OCI-LY7 (cell line): ENCODE measurements at regions not wholly inside any gene's neighbourhood (a gene's known extent, or its start where the extent isn't known, plus 50 kb on each side); places are given as distances from the start of the nearest gene placed in this dataset.

Source experiments
- BruUV-seq: library from RNA; stranded (reverse); fragments of 400-500 nt; replicated peaks from 2 replicates; lab custom pipeline; 2021; lab: Mats Ljungman, UMichigan
- CTCF ChIA-PET: fragments of 300-600 bp; sonication (Branson Sonifier 250); formaldehyde crosslinking; loops from one replicate; lab custom pipeline; 2022; ENCODE audit warnings: antibody characterized with exemption; ENCODE audit not compliant: unreplicated experiment; lab: Charles Lee
- POLR2A ChIA-PET: fragments of 300-600 bp; sonication (Branson Sonifier 250); formaldehyde crosslinking; loops from one replicate; lab custom pipeline; 2022; ENCODE audit warnings: antibody characterized with exemption; lab: Charles Lee
- DNase-seq: peaks from one replicate; pipeline ENCODE4 v3.0.0-alpha.2; 2015; ENCODE audit warnings: low spot score
- H2AFZ ChIP-seq: fragments of 200-600 bp; sonication (generic), shearing (Covaris generic); 2 replicates; pipeline ENCODE4 v1.6.1; 2014; ENCODE audit warnings: mild to moderate bottlenecking, antibody characterized with exemption, low read length, moderate library complexity
- H3K27ac ChIP-seq: fragments of 200-600 bp; sonication (generic); 2 replicates; pipeline ENCODE4 v1.5.1; 2014; ENCODE audit warnings: mixed run types, low read depth, mild to moderate bottlenecking, moderate library complexity, low read length, inconsistent platforms; ENCODE audit not compliant: poor library complexity, severe bottlenecking
- H3K36me3 ChIP-seq: fragments of 200-600 bp; sonication (generic); 2 replicates; pipeline ENCODE4 v1.6.1; 2014; ENCODE audit warnings: mild to moderate bottlenecking, antibody characterized with exemption, low read length, moderate library complexity, mixed read lengths; ENCODE audit not compliant: insufficient read depth
- H3K4me1 ChIP-seq: fragments of 200-600 bp; sonication (generic); 2 replicates; pipeline ENCODE4 v1.5.1; 2014; ENCODE audit warnings: mild to moderate bottlenecking, low read length; ENCODE audit not compliant: insufficient read depth, poor library complexity, severe bottlenecking
- H3K4me2 ChIP-seq: fragments of 200-600 bp; sonication (generic); 2 replicates; pipeline ENCODE4 v1.6.1; 2014; ENCODE audit warnings: mild to moderate bottlenecking, low read length
- H3K4me3 ChIP-seq: fragments of 200-600 bp; sonication (generic); 2 replicates; pipeline ENCODE4 v1.5.1; 2014; ENCODE audit warnings: mild to moderate bottlenecking, low read depth, low read length; ENCODE audit not compliant: poor library complexity, severe bottlenecking
- H3K79me2 ChIP-seq: fragments of 200-600 bp; sonication (generic); 2 replicates; pipeline ENCODE4 v1.6.1; 2016; ENCODE audit warnings: low read depth, mild to moderate bottlenecking, low read length, moderate library complexity, mixed read lengths; ENCODE audit not compliant: insufficient read depth
- H3K9me2 ChIP-seq: fragments of 200-600 bp; sonication (generic); 2 replicates; pipeline ENCODE4 v1.6.1; 2016; ENCODE audit warnings: mild to moderate bottlenecking, low read length, mixed read lengths; ENCODE audit not compliant: insufficient read depth
- H3K9me3 ChIP-seq: fragments of 200-600 bp; sonication (generic); 2 replicates; pipeline ENCODE4 v1.6.1; 2014; ENCODE audit warnings: mild to moderate bottlenecking, mixed run types, low read length, mixed read lengths
- H4K20me1 ChIP-seq: fragments of 200-600 bp; sonication (generic); 2 replicates; pipeline ENCODE4 v1.6.1; 2014; ENCODE audit warnings: mild to moderate bottlenecking, antibody characterized with exemption, low read length, moderate library complexity, mixed read lengths; ENCODE audit not compliant: insufficient read depth
- CTCF ChIP-seq: fragments of 200-600 bp; sonication (generic); conservative IDR thresholded peaks from 2 replicates; pipeline ENCODE4 v1.5.1; 2014; ENCODE audit warnings: mild to moderate bottlenecking, antibody characterized with exemption, low read length, moderate library complexity, mixed read lengths
- EZH2phosphoT487 ChIP-seq: fragments of 200-600 bp; sonication (generic); IDR thresholded peaks from 2 replicates; pipeline ENCODE4 v1.6.1; 2018; ENCODE audit warnings: low read depth, borderline replicate concordance, mild to moderate bottlenecking, mixed run types, antibody characterized with exemption, low read length, moderate library complexity, mixed read lengths
- intact Hi-C: fragments of 100-400 bp; cut with micrococcal nuclease; formaldehyde crosslinking; loops from one replicate; pipeline ENCODE4 v1.10.0; 2022; ENCODE audit not compliant: unreplicated experiment

GRCh38 chr10:8911032-8911431 lies 856.5 kb downstream of the GATA3 start:
- intact Hi-C loops: no loop called here
- Histone ChIP-seq H3K9me2 (no peaks in the 10 kb centered on the region), H3K27ac (no peak overlapping the region), H3K4me3 (no peak overlapping the region), H3K79me2 (no peaks in the 10 kb centered on the region), H4K20me1 (no peaks in the 10 kb centered on the region), H3K9me3 (no peaks in the 10 kb centered on the region), H3K4me2 (no peak overlapping the region), H2AFZ (no peak overlapping the region), H3K4me1 (no peaks in the 10 kb centered on the region), H3K36me3 (no peaks in the 10 kb centered on the region)
- no peak for TF ChIP-seq CTCF
- TF ChIP-seq EZH2phosphoT487: no peak
- ChIA-PET POLR2A (no interaction called here), CTCF (no interaction called here)
- no TSS peak for BruUV-seq
- DNase-seq: no peak

DNA sequence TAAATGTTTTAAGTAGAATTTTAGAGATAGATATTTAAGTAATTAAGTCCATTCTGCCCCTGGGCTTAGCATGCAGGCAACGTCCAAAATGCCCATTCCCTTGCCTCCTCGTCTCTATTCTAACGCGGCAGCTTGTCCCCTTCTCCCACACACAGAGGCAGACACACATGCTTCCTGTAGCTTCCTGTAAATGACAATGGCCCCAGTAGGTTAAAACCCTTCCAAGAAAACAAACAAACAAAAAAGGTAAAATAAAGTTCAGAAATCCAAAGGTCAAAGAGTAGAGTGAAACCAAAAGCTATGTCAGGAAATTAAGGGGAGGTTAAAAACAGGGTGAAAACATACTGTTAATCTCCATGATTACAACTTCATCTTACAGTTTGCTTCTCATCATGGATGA lies 857.6 kb downstream of the GATA3 start:
- Histone ChIP-seq H3K79me2 (no peaks in the 10 kb centered on the region), H3K27ac (no peak overlapping the region), H4K20me1 (no peaks in the 10 kb centered on the region), H3K36me3 (no peaks in the 10 kb centered on the region), H3K4me1 (no peaks in the 10 kb centered on the region), H3K9me3 (no peaks in the 10 kb centered on the region), H2AFZ (no peak overlapping the region), H3K4me2 (no peak overlapping the region), H3K4me3 (no peak overlapping the region), H3K9me2 (no peaks in the 10 kb centered on the region)
- intact Hi-C loops: no loop called here
- BruUV-seq: no TSS peak
- ChIA-PET CTCF (no interaction called here), POLR2A (interaction anchor here (0.7 kb wide), 1 partner anchor 76 kb away, joined by 4 read pairs; no protein-coding TSS in a partner anchor)
- no peak for DNase-seq
- TF ChIP-seq CTCF: no peak
- TF ChIP-seq EZH2phosphoT487: no peak

DNA sequence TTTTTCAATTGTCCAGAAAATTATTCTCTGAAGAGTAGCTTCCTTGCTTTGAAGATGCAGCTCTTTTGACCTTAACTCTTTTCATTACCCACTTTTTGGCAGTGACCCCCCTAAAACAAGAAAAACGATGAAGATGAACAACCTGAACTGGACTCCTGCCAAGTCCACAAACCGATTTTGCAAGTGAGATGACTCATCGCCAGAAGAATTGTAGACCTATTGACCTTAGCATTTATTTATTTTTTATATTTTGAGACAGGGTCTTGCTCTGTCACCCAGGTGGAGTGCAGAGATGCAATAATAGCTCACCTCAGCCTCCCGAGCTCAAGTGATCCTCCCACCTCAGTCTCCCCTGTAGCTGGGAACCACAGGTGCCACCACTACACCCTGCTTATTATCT lies 859.2 kb downstream of the GATA3 start:
- Histone ChIP-seq H4K20me1 (no peaks in the 10 kb centered on the region), H3K36me3 (no peaks in the 10 kb centered on the region), H2AFZ (no peak overlapping the region), H3K9me2 (no peaks in the 10 kb centered on the region), H3K4me2 (no peak overlapping the region), H3K4me3 (no peak overlapping the region), H3K27ac (no peak overlapping the region), H3K9me3 (no peaks in the 10 kb centered on the region), H3K4me1 (no peaks in the 10 kb centered on the region), H3K79me2 (no peaks in the 10 kb centered on the region)
- ChIA-PET CTCF (no interaction called here), POLR2A (interaction anchor here (0.6 kb wide), 1 partner anchor 398 kb away, joined by 3 read pairs; no protein-coding TSS in a partner anchor)
- TF ChIP-seq CTCF (no peak), EZH2phosphoT487 (no peak)
- no TSS peak for BruUV-seq
- no peak for DNase-seq
- intact Hi-C loops: no loop called here
